DOHH2 (cell line): ENCODE measurements at regions not wholly inside any gene's neighbourhood (a gene's known extent, or its start where the extent isn't known, plus 50 kb on each side); places are given as distances from the start of the nearest gene placed in this dataset.
"Not testable (repeated sequence)": the region's sequence is repeated elsewhere in the genome, so short reads cannot be mapped to it uniquely, and the experiment has no call there.

Experiments used
- CTCF ChIP-seq: fragments of 200-600 bp; sonication (generic); IDR thresholded peaks from one replicate; pipeline ENCODE4 v1.5.1; 2014; ENCODE audit warnings: antibody characterized with exemption, mild to moderate bottlenecking, low read depth, low read length; ENCODE audit not compliant: poor library complexity, severe bottlenecking
- EZH2phosphoT487 ChIP-seq: fragments of 200-600 bp; sonication (generic); IDR thresholded peaks from 2 replicates; pipeline ENCODE4 v1.6.1; 2017; ENCODE audit warnings: borderline replicate concordance, mild to moderate bottlenecking, antibody characterized with exemption, low read length, moderate library complexity, mixed read lengths

DNA sequence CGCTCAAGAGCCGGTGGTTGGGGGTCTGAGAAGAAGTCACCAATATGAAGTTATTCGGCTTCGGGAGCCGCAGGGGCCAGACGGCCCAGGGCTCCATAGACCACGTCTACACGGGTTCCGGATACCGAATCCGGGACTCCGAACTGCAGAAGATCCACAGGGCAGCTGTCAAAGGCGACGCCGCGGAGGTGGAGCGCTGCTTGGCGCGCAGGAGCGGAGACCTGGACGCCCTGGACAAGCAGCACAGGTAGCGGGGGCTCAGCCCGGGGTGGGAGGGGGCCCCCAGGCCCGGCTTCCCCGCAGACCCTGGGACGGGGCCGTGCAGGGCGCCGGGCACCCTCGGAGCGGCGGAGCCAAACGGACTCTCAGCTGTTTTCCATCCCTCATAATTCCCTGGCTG lies 867.9 kb downstream of the SPATA31A1 start:
- TF ChIP-seq EZH2phosphoT487, CTCF: not testable (repeated sequence)
